ENCODE measurements at regions not wholly inside any gene's neighbourhood (a gene's known extent, or its start where the extent isn't known, plus 50 kb on each side); places are given as distances from the start of the nearest gene placed in this dataset.

- DNase-seq (ENCODE audit: low read depth in 1 of 2, low spot score in 1 of 2) = no peak
These were observed 65.3 kb downstream of the METRNL start for GRCh38 chr17:83144421-83145357.

GRCh38 chr17:83145358-83145738, 65.9 kb downstream of the METRNL start:
- DNase-seq (ENCODE audit: low read depth in 1 of 2, low spot score in 1 of 2) = no peak

GRCh38 chr17:83145831-83146230, 66.4 kb downstream of the METRNL start:
- DNase-seq (ENCODE audit: low read depth in 1 of 2, low spot score in 1 of 2) = no peak

GRCh38 chr17:83146347-83146746, 66.9 kb downstream of the METRNL start:
- no peak for DNase-seq (ENCODE audit: low read depth in 1 of 2, low spot score in 1 of 2)

GRCh38 chr17:83147280-83147679, 67.9 kb downstream of the METRNL start:
- DNase-seq (ENCODE audit: low read depth in 1 of 2, low spot score in 1 of 2) = no peak

GRCh38 chr17:83148317-83149028, 69.1 kb downstream of the METRNL start:
- no peak for DNase-seq (ENCODE audit: low read depth in 1 of 2, low spot score in 1 of 2)

- DNase-seq (ENCODE audit: low read depth in 1 of 2, low spot score in 1 of 2) = no peak
These were observed 69.8 kb downstream of the METRNL start for GRCh38 chr17:83149029-83149725.

- no peak for DNase-seq (ENCODE audit: low read depth in 1 of 2, low spot score in 1 of 2)
These were observed 70.4 kb downstream of the METRNL start for GRCh38 chr17:83149761-83150251.

GRCh38 chr17:83150369-83151055, 71.1 kb downstream of the METRNL start:
- no peak for DNase-seq (ENCODE audit: low read depth in 1 of 2, low spot score in 1 of 2)

- DNase-seq (ENCODE audit: low read depth in 1 of 2, low spot score in 1 of 2) = no peak
These were observed 71.6 kb downstream of the METRNL start for GRCh38 chr17:83151056-83151441.

- no peak for DNase-seq (ENCODE audit: low read depth in 1 of 2, low spot score in 1 of 2)
These were observed 72.2 kb downstream of the METRNL start for GRCh38 chr17:83151442-83152226.

GRCh38 chr17:83152227-83152744, 72.9 kb downstream of the METRNL start:
- DNase-seq (ENCODE audit: low read depth in 1 of 2, low spot score in 1 of 2) = no peak

GRCh38 chr17:83152745-83153611, 73.6 kb downstream of the METRNL start:
- DNase-seq (ENCODE audit: low read depth in 1 of 2, low spot score in 1 of 2) = no peak

- DNase-seq (ENCODE audit: low read depth in 1 of 2, low spot score in 1 of 2) = no peak
These were observed 74.4 kb downstream of the METRNL start for GRCh38 chr17:83153681-83154310.

- DNase-seq (ENCODE audit: low read depth in 1 of 2, low spot score in 1 of 2) = no peak
These were observed 75.1 kb downstream of the METRNL start for GRCh38 chr17:83154311-83155127.

- no peak for DNase-seq (ENCODE audit: low read depth in 1 of 2, low spot score in 1 of 2)
These were observed 76.0 kb downstream of the METRNL start for GRCh38 chr17:83155128-83156121.
